AG08396 (cell line): ENCODE measurements at regions not wholly inside any gene's neighbourhood (a gene's known extent, or its start where the extent isn't known, plus 50 kb on each side); places are given as distances from the start of the nearest gene placed in this dataset.

ENCODE experiments used
- DNase-seq: peaks from one replicate; pipeline ENCODE4 v3.0.0; 2012; ENCODE audit warnings: low spot score, mixed read lengths

- DNase-seq, result no peak
Measured at GRCh38 chrX:145631461-145631951, 186.1 kb upstream of the SLITRK2 start.

GRCh38 chrX:145654486-145654885 is 163.1 kb upstream of the SLITRK2 start:
- no peak for DNase-seq

GRCh38 chrX:145673841-145674240 is 143.8 kb upstream of the SLITRK2 start:
- no peak for DNase-seq

GRCh38 chrX:145677109-145677817 is 140.4 kb upstream of the SLITRK2 start:
- no peak for DNase-seq

- DNase-seq, result no peak
Measured at GRCh38 chrX:145682518-145683298, 134.9 kb upstream of the SLITRK2 start.

- no peak for DNase-seq
Measured at GRCh38 chrX:145687146-145687545, 130.5 kb upstream of the SLITRK2 start.

- DNase-seq, result no peak
Measured at GRCh38 chrX:145687707-145688106, 129.9 kb upstream of the SLITRK2 start.

GRCh38 chrX:145694048-145694447 is 123.6 kb upstream of the SLITRK2 start:
- DNase-seq, result no peak

GRCh38 chrX:145715641-145716138 is 101.9 kb upstream of the SLITRK2 start:
- DNase-seq, result no peak

- no peak for DNase-seq
Measured at GRCh38 chrX:145716226-145716625, 101.4 kb upstream of the SLITRK2 start.

GRCh38 chrX:145727476-145727875 is 90.2 kb upstream of the SLITRK2 start:
- no peak for DNase-seq

GRCh38 chrX:145729635-145730034 is 88.0 kb upstream of the SLITRK2 start:
- peak; percentile 5 for DNase-seq

GRCh38 chrX:145735036-145735435 is 82.6 kb upstream of the SLITRK2 start:
- peak; percentile 27 for DNase-seq

- DNase-seq, result peak; percentile 17
Measured at GRCh38 chrX:145751943-145752342, 65.7 kb upstream of the SLITRK2 start.
